ENCODE measurements at regions not wholly inside any gene's neighbourhood (a gene's known extent, or its start where the extent isn't known, plus 50 kb on each side); places are given as distances from the start of the nearest gene placed in this dataset.

DNA sequence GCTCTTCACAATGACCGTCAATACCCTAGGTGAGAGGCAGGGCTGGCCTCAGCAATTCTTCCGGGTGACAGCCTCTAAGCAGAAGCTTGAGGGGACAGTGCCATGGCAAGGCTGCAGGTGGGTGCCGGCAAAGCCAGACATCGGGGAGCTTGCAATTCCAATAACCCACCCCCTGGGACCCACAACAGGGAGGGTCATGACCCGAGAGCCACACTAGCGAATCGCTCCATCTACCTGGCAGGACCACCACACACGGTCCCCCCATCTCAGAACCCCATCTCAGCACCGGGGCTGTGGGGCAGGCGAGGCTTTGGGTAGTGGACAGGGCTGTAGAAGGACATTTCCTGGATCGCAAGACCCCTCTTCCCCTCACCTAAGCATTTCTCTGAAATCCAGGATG lies 177.2 kb downstream of the ACKR3 start:
- H3K9me3 Mint-ChIP-seq: no peaks in the 10 kb centered on the region

DNA sequence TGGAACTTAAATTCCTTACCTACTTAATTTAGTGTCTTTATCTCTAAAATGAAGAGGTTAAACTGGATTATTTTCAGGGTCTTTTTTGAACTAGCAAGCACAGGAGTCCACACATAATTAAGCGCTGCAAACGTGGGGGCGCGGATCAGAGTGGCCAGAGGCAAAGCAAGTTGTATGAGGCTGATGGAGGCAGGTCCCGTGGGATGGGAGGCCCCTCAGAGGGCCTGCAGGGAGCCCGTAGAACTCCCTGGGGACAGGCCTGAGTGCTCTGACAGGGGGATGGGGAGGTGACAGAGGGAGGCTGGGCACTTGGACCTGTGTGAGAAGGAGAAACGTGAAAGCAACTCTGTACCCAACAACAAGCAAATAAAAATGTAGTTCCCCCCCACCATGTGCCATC lies 177.8 kb downstream of the ACKR3 start:
- ChIA-PET CTCF (no interaction called here), POLR2A (no interaction called here)
- Mint-ChIP-seq H3K27ac (no peak overlapping the region), H3K27me3 (ENCODE audit: low read depth) (no peaks in the 10 kb centered on the region; the same call in 1 of the 2 replicates), H3K4me1 (peaks cover 37% of the 10 kb centered on the region), H3K4me3 (no peak overlapping the region), H3K9me3 (no peaks in the 10 kb centered on the region), H3K36me3 (no peaks in the 10 kb centered on the region)
- ATAC-seq (no peak), DNase-seq (ENCODE audit: low spot score) (no peak)
- TF ChIP-seq, protein P1, sequence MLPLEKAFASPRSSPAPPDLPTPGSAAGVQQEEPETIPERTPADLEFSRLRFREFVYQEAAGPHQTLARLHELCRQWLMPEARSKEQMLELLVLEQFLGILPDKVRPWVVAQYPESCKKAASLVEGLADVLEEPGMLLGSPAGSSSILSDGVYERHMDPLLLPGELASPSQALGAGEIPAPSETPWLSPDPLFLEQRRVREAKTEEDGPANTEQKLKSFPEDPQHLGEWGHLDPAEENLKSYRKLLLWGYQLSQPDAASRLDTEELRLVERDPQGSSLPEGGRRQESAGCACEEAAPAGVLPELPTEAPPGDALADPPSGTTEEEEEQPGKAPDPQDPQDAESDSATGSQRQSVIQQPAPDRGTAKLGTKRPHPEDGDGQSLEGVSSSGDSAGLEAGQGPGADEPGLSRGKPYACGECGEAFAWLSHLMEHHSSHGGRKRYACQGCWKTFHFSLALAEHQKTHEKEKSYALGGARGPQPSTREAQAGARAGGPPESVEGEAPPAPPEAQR (CRISPR knock-in tag; IDR thresholded peaks at IDR 0.05): no peak
- TF ChIP-seq, protein P2, sequence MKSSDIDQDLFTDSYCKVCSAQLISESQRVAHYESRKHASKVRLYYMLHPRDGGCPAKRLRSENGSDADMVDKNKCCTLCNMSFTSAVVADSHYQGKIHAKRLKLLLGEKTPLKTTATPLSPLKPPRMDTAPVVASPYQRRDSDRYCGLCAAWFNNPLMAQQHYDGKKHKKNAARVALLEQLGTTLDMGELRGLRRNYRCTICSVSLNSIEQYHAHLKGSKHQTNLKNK (CRISPR knock-in tag; IDR thresholded peaks at IDR 0.05): no peak
- TF ChIP-seq NR3C1 (CRISPR knock-in tag; conservative IDR thresholded peaks at IDR 0.05; ENCODE audit: low read depth): no peak
- TF ChIP-seq, protein P3, sequence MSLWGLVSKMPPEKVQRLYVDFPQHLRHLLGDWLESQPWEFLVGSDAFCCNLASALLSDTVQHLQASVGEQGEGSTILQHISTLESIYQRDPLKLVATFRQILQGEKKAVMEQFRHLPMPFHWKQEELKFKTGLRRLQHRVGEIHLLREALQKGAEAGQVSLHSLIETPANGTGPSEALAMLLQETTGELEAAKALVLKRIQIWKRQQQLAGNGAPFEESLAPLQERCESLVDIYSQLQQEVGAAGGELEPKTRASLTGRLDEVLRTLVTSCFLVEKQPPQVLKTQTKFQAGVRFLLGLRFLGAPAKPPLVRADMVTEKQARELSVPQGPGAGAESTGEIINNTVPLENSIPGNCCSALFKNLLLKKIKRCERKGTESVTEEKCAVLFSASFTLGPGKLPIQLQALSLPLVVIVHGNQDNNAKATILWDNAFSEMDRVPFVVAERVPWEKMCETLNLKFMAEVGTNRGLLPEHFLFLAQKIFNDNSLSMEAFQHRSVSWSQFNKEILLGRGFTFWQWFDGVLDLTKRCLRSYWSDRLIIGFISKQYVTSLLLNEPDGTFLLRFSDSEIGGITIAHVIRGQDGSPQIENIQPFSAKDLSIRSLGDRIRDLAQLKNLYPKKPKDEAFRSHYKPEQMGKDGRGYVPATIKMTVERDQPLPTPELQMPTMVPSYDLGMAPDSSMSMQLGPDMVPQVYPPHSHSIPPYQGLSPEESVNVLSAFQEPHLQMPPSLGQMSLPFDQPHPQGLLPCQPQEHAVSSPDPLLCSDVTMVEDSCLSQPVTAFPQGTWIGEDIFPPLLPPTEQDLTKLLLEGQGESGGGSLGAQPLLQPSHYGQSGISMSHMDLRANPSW (CRISPR knock-in tag; conservative IDR thresholded peaks at IDR 0.05; ENCODE audit: low read depth): no peak
- TF ChIP-seq, protein P4, sequence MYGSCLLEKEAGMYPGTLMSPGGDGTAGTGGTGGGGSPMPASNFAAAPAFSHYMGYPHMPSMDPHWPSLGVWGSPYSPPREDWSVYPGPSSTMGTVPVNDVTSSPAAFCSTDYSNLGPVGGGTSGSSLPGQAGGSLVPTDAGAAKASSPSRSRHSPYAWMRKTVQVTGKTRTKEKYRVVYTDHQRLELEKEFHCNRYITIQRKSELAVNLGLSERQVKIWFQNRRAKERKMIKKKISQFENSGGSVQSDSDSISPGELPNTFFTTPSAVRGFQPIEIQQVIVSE (CRISPR knock-in tag; IDR thresholded peaks at IDR 0.05; ENCODE audit: borderline replicate concordance): no peak
- TF ChIP-seq, protein P5, sequence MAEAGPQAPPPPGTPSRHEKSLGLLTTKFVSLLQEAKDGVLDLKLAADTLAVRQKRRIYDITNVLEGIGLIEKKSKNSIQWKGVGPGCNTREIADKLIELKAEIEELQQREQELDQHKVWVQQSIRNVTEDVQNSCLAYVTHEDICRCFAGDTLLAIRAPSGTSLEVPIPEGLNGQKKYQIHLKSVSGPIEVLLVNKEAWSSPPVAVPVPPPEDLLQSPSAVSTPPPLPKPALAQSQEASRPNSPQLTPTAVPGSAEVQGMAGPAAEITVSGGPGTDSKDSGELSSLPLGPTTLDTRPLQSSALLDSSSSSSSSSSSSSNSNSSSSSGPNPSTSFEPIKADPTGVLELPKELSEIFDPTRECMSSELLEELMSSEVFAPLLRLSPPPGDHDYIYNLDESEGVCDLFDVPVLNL (CRISPR knock-in tag; IDR thresholded peaks at IDR 0.05; ENCODE audit: borderline replicate concordance, low read depth): no peak

More for the DNA sequence above, 177.2 kb downstream of the ACKR3 start:
- Mint-ChIP-seq H3K27me3 (ENCODE audit: low read depth) (no peaks in the 10 kb centered on the region; the same call in 1 of the 2 replicates), H3K27ac (no peak overlapping the region), H3K4me3 (no peak overlapping the region), H3K36me3 (no peaks in the 10 kb centered on the region), H3K4me1 (peaks cover 34% of the 10 kb centered on the region)
- POLR2A ChIA-PET: no interaction called here
- ATAC-seq: no peak
- no peak for TF ChIP-seq KAT7 (CRISPR knock-in tag; IDR thresholded peaks at IDR 0.05; ENCODE audit: borderline replicate concordance)
- no peak for TF ChIP-seq ZNF671 (CRISPR knock-in tag; IDR thresholded peaks at IDR 0.05)
- TF ChIP-seq RORB (CRISPR knock-in tag; IDR thresholded peaks at IDR 0.05): no peak
- TF ChIP-seq, protein P6, sequence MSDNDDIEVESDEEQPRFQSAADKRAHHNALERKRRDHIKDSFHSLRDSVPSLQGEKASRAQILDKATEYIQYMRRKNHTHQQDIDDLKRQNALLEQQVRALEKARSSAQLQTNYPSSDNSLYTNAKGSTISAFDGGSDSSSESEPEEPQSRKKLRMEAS (CRISPR knock-in tag; IDR thresholded peaks at IDR 0.05): no peak
- TF ChIP-seq TCF7 (CRISPR knock-in tag; IDR thresholded peaks at IDR 0.05; ENCODE audit: low read depth): no peak
- TF ChIP-seq, protein P7, sequence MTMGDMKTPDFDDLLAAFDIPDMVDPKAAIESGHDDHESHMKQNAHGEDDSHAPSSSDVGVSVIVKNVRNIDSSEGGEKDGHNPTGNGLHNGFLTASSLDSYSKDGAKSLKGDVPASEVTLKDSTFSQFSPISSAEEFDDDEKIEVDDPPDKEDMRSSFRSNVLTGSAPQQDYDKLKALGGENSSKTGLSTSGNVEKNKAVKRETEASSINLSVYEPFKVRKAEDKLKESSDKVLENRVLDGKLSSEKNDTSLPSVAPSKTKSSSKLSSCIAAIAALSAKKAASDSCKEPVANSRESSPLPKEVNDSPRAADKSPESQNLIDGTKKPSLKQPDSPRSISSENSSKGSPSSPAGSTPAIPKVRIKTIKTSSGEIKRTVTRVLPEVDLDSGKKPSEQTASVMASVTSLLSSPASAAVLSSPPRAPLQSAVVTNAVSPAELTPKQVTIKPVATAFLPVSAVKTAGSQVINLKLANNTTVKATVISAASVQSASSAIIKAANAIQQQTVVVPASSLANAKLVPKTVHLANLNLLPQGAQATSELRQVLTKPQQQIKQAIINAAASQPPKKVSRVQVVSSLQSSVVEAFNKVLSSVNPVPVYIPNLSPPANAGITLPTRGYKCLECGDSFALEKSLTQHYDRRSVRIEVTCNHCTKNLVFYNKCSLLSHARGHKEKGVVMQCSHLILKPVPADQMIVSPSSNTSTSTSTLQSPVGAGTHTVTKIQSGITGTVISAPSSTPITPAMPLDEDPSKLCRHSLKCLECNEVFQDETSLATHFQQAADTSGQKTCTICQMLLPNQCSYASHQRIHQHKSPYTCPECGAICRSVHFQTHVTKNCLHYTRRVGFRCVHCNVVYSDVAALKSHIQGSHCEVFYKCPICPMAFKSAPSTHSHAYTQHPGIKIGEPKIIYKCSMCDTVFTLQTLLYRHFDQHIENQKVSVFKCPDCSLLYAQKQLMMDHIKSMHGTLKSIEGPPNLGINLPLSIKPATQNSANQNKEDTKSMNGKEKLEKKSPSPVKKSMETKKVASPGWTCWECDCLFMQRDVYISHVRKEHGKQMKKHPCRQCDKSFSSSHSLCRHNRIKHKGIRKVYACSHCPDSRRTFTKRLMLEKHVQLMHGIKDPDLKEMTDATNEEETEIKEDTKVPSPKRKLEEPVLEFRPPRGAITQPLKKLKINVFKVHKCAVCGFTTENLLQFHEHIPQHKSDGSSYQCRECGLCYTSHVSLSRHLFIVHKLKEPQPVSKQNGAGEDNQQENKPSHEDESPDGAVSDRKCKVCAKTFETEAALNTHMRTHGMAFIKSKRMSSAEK (CRISPR knock-in tag; IDR thresholded peaks at IDR 0.05; ENCODE audit: borderline replicate concordance): no peak
- TF ChIP-seq, protein P8, sequence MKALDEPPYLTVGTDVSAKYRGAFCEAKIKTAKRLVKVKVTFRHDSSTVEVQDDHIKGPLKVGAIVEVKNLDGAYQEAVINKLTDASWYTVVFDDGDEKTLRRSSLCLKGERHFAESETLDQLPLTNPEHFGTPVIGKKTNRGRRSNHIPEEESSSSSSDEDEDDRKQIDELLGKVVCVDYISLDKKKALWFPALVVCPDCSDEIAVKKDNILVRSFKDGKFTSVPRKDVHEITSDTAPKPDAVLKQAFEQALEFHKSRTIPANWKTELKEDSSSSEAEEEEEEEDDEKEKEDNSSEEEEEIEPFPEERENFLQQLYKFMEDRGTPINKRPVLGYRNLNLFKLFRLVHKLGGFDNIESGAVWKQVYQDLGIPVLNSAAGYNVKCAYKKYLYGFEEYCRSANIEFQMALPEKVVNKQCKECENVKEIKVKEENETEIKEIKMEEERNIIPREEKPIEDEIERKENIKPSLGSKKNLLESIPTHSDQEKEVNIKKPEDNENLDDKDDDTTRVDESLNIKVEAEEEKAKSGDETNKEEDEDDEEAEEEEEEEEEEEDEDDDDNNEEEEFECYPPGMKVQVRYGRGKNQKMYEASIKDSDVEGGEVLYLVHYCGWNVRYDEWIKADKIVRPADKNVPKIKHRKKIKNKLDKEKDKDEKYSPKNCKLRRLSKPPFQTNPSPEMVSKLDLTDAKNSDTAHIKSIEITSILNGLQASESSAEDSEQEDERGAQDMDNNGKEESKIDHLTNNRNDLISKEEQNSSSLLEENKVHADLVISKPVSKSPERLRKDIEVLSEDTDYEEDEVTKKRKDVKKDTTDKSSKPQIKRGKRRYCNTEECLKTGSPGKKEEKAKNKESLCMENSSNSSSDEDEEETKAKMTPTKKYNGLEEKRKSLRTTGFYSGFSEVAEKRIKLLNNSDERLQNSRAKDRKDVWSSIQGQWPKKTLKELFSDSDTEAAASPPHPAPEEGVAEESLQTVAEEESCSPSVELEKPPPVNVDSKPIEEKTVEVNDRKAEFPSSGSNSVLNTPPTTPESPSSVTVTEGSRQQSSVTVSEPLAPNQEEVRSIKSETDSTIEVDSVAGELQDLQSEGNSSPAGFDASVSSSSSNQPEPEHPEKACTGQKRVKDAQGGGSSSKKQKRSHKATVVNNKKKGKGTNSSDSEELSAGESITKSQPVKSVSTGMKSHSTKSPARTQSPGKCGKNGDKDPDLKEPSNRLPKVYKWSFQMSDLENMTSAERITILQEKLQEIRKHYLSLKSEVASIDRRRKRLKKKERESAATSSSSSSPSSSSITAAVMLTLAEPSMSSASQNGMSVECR (CRISPR knock-in tag; IDR thresholded peaks at IDR 0.05; ENCODE audit: borderline replicate concordance): no peak
- no peak for TF ChIP-seq FOXP1 (CRISPR knock-in tag; IDR thresholded peaks at IDR 0.05; ENCODE audit: borderline replicate concordance)
- TF ChIP-seq FOXJ3 (CRISPR knock-in tag; IDR thresholded peaks at IDR 0.05; ENCODE audit: borderline replicate concordance): no peak
- DNase-seq (ENCODE audit: low spot score): no peak
- CTCF ChIA-PET: interaction anchor here (0.9 kb wide), 1 partner anchor 184 kb away, joined by 4 read pairs; no protein-coding TSS in a partner anchor
